PFSK-1 (cell line): ENCODE measurements at regions not wholly inside any gene's neighbourhood (a gene's known extent, or its start where the extent isn't known, plus 50 kb on each side); places are given as distances from the start of the nearest gene placed in this dataset.

ENCODE experiments used
- FOXP2 ChIP-seq: optimal IDR thresholded peaks from 2 replicates; pipeline ENCODE3; 2011; ENCODE audit warnings: borderline replicate concordance, control low read depth, inconsistent platforms; ENCODE audit not compliant: insufficient read depth; ENCODE audit errors: extremely low read length, extremely low read depth
- POLR2AphosphoS5 ChIP-seq: IDR thresholded peaks from 2 replicates; pipeline ENCODE4 v1.6.1; 2012; ENCODE audit warnings: low read depth, mild to moderate bottlenecking, control low read depth, low read length, moderate library complexity
- REST ChIP-seq, 2 experiments: IDR thresholded peaks; 2 replicates each; pipeline versions ENCODE4 v1.6.1 to v1.8.0; 2011 to 2012; ENCODE audit warnings: low read depth in 2 of 2, low read length in 2 of 2, control low read depth in 1 of 2, inconsistent platforms in 1 of 2, mild to moderate bottlenecking in 1 of 2, moderate library complexity in 1 of 2; ENCODE audit not compliant: insufficient read depth in 1 of 2
- SIN3A ChIP-seq: IDR thresholded peaks from 2 replicates; pipeline ENCODE4 v1.6.1; 2012; ENCODE audit warnings: mild to moderate bottlenecking, low read length, moderate library complexity, borderline replicate concordance; ENCODE audit not compliant: insufficient read depth
- TAF1 ChIP-seq: IDR thresholded peaks from 2 replicates; pipeline ENCODE4 v1.6.1; 2012; ENCODE audit warnings: low read length, control low read depth, borderline replicate concordance; ENCODE audit not compliant: insufficient read depth

GRCh38 chr12:29970501-29970900, 186.8 kb upstream of the TMTC1 start:
- no peak for TF ChIP-seq SIN3A

GRCh38 chr12:29962276-29963035, 178.7 kb upstream of the TMTC1 start:
- no peak for TF ChIP-seq REST (IDR thresholded peaks at IDR 0.05; ENCODE audit: insufficient read depth in 1 of 2, low read depth in 2 of 2, low read length in 2 of 2)

GRCh38 chr12:29961231-29961630, 177.5 kb upstream of the TMTC1 start:
- TF ChIP-seq TAF1 (no peak), REST (IDR thresholded peaks at IDR 0.05; ENCODE audit: insufficient read depth in 1 of 2, low read depth in 2 of 2, low read length in 2 of 2) (no peak), POLR2AphosphoS5 (no peak), SIN3A (no peak), FOXP2 (no peak)

GRCh38 chr12:29960122-29960521, 176.4 kb upstream of the TMTC1 start:
- TF ChIP-seq SIN3A (no peak), FOXP2 (no peak), POLR2AphosphoS5 (no peak), REST (IDR thresholded peaks at IDR 0.05; ENCODE audit: insufficient read depth in 1 of 2, low read depth in 2 of 2, low read length in 2 of 2) (no peak), TAF1 (no peak)

- TF ChIP-seq POLR2AphosphoS5 (no peak), TAF1 (no peak), REST (IDR thresholded peaks at IDR 0.05; ENCODE audit: insufficient read depth in 1 of 2, low read depth in 2 of 2, low read length in 2 of 2) (no peak), FOXP2 (no peak), SIN3A (no peak)
These were observed 174.1 kb upstream of the TMTC1 start for GRCh38 chr12:29957835-29958234.
